K562 (cell line): ENCODE measurements at regions not wholly inside any gene's neighbourhood (a gene's known extent, or its start where the extent isn't known, plus 50 kb on each side); places are given as distances from the start of the nearest gene placed in this dataset.

Experiments used
- ATAC-seq: fragments of 200-7000 bp; cut with Tn5 transposase; 3 replicates; pipeline ENCODE4 v1.9.1; 2020; ENCODE audit warnings: moderate library complexity
- BruUV-seq: library from RNA; stranded (reverse); fragments of 400-500 nt; replicated peaks from 2 replicates; lab custom pipeline; 2021; lab: Mats Ljungman, UMichigan
- CTCF ChIA-PET: fragments of 300-600 bp; formaldehyde crosslinking; extraction: SDS; loops from one replicate; lab custom pipeline; 2021; ENCODE audit warnings: low intra/inter-chr PET ratio; lab: Yijun Ruan, JAX
- POLR2A ChIA-PET: fragments of 300-600, 350-650 bp; sonication (Branson Sonifier 250); formaldehyde crosslinking; extraction: SDS; loops from one replicate; lab custom pipeline; 2021; ENCODE audit warnings: antibody characterized with exemption, inconsistent platforms; lab: Yijun Ruan, JAX
- DNase-seq, 4 experiments: peaks; one replicate each; pipeline versions ENCODE4 v3.0.0 to v3.0.0-alpha.2; 2011 to 2018; ENCODE audit warnings: low spot score in 3 of 4, mixed read lengths in 3 of 4; ENCODE audit errors: extremely low read depth in 1 of 4
- FAIRE-seq: peaks from 2 replicates; lab custom pipeline; 2011; peaks lifted over from hg19 to GRCh38; lab: Jason Lieb, UNC
- H2AFZ ChIP-seq: 2 replicates; pipeline ENCODE4 v1.6.0; 2011; ENCODE audit warnings: low read depth, low read length, control low read depth, inconsistent platforms
- H3K27ac ChIP-seq: fragments of 200-600 bp; 3 replicates; pipeline ENCODE4 v1.8.0; 2011; ENCODE audit warnings: low read depth, mild to moderate bottlenecking, control low read depth, inconsistent platforms, low read length, moderate library complexity, mixed read lengths; ENCODE audit errors: extremely low read depth
- H3K27me3 ChIP-seq, 2 experiments: fragments of 300-600 bp in 1 of 2; 2 replicates in 1 of 2; 3 replicates in 1 of 2; pipeline versions ENCODE4 v1.6.0 to v1.8.0; 2011; ENCODE audit warnings: inconsistent platforms in 2 of 2, low read length in 2 of 2, mild to moderate bottlenecking in 1 of 2, mixed read lengths in 1 of 2, moderate library complexity in 1 of 2; ENCODE audit not compliant: control insufficient read depth in 2 of 2, insufficient read depth in 2 of 2
- H3K36me3 ChIP-seq: fragments of 300-600 bp; 3 replicates; pipeline ENCODE4 v1.8.0; 2011; ENCODE audit warnings: mild to moderate bottlenecking, low read length, inconsistent platforms; ENCODE audit not compliant: control insufficient read depth, insufficient read depth
- H3K4me1 ChIP-seq, 2 experiments: fragments of 200-600 bp in 1 of 2; replicated peaks in 1 of 2; 2 replicates in 1 of 2; 3 replicates in 1 of 2; pipeline versions ENCODE4 v1.5.1 to v1.8.0; 2011; ENCODE audit warnings: inconsistent platforms in 2 of 2, low read length in 2 of 2, mild to moderate bottlenecking in 1 of 2, mixed read lengths in 1 of 2, moderate library complexity in 1 of 2; ENCODE audit not compliant: control insufficient read depth in 2 of 2, insufficient read depth in 2 of 2
- H3K4me2 ChIP-seq: 2 replicates; pipeline ENCODE4 v1.6.1; 2011; ENCODE audit warnings: low read length, control low read depth, inconsistent platforms, mixed read lengths; ENCODE audit not compliant: insufficient read depth
- H3K4me3 ChIP-seq: fragments of 200-600 bp; sonication (generic), shearing (Covaris generic); 2 replicates; pipeline ENCODE4 v1.5.1; 2016; ENCODE audit warnings: control low read depth, inconsistent platforms
- H3K79me2 ChIP-seq: fragments of 200-600 bp; 3 replicates; pipeline ENCODE4 v1.8.0; 2011; ENCODE audit warnings: low read length, inconsistent platforms; ENCODE audit not compliant: control insufficient read depth, insufficient read depth
- H3K9ac ChIP-seq, 2 experiments: 2 replicates each; pipeline versions ENCODE4 v1.6.0 to v1.6.1; 2011; ENCODE audit warnings: low read depth in 2 of 2, low read length in 2 of 2, control low read depth in 1 of 2, inconsistent platforms in 1 of 2, mild to moderate bottlenecking in 1 of 2, mixed read lengths in 1 of 2; ENCODE audit not compliant: insufficient read depth in 1 of 2
- H3K9me1 ChIP-seq: one replicate; pipeline ENCODE4 v1.6.0; 2011; ENCODE audit warnings: inconsistent platforms, mild to moderate bottlenecking, low read length, moderate library complexity; ENCODE audit not compliant: control insufficient read depth, insufficient read depth
- H3K9me3 ChIP-seq: replicated peaks from 2 replicates; pipeline ENCODE4 v1.5.1; 2011; ENCODE audit warnings: low read depth, low read length, inconsistent platforms; ENCODE audit not compliant: control insufficient read depth, insufficient read depth
- H4K20me1 ChIP-seq: replicated peaks from 2 replicates; pipeline ENCODE4 v1.6.1; 2011; ENCODE audit warnings: low read length, inconsistent platforms, mixed read lengths; ENCODE audit not compliant: control insufficient read depth, insufficient read depth
- CTCF ChIP-seq, 3 experiments: IDR thresholded peaks in 2 of 3; conservative IDR thresholded peaks in 1 of 3; 2 replicates each; pipeline ENCODE4 v1.5.1; 2011 to 2012; ENCODE audit warnings: low read length in 3 of 3, mild to moderate bottlenecking in 3 of 3, control low read depth in 2 of 3, improper control_type of control experiment in 1 of 3, inconsistent platforms in 1 of 3, low read depth in 1 of 3, mixed read lengths in 1 of 3, moderate library complexity in 1 of 3; ENCODE audit not compliant: insufficient read depth in 2 of 3
- NFRKB ChIP-seq: fragments of 450-650 bp; IDR thresholded peaks from 2 replicates; pipeline ENCODE4 v1.6.1; 2016; ENCODE audit warnings: low read depth
- RAD21 ChIP-seq, 2 experiments: fragments of 250-450 bp in 1 of 2; fragments of 450-650 bp in 1 of 2; sonication (Bioruptor Pico) in 1 of 2; formaldehyde crosslinking in 1 of 2; IDR thresholded peaks in 1 of 2; conservative IDR thresholded peaks in 1 of 2; 2 replicates each; pipeline versions ENCODE4 v1.4.0 to v1.8.0; 2020 to 2022; ENCODE audit warnings: mild to moderate bottlenecking in 2 of 2, moderate library complexity in 1 of 2
- REST ChIP-seq, 2 experiments: fragments of 450-650 bp; formaldehyde crosslinking in 1 of 2; IDR thresholded peaks; 2 replicates each; pipeline versions ENCODE4 v1.4.0 to v1.6.1; 2014 to 2020; ENCODE audit warnings: mild to moderate bottlenecking in 2 of 2, borderline replicate concordance in 1 of 2, low read depth in 1 of 2
- TCFL5 ChIP-seq: fragments of 250-450 bp; sonication (Bioruptor Pico); conservative IDR thresholded peaks from 2 replicates; pipeline ENCODE4 v1.6.1; 2021; ENCODE audit warnings: mild to moderate bottlenecking, moderate library complexity, matching md5 sums
- TRIM28 ChIP-seq: fragments of 450-650 bp; IDR thresholded peaks from 2 replicates; pipeline ENCODE4 v1.6.1; 2017
- ZNF347 ChIP-seq: fragments of 450-650 bp; formaldehyde crosslinking; IDR thresholded peaks from 2 replicates; pipeline ENCODE4 v1.4.0; 2020; ENCODE audit warnings: low read depth, mild to moderate bottlenecking, moderate library complexity
- WGBS: fragments of 100-300 bp; shearing (Covaris generic); methylation state at CpG from one replicate; pipeline ENCODE4 v1.1.6; 2016; ENCODE audit warnings: low coverage, mixed read lengths; ENCODE audit not compliant: insufficient coverage; ENCODE audit errors: missing lambda C conversion rate; 5-methylcytosine and 5-hydroxymethylcytosine counted together
- in situ Hi-C: fragments of 300-500 bp; cut with MboI; formaldehyde crosslinking; loops from 4 replicates; pipeline ENCODE4 v1.15.0; 2018; ENCODE audit warnings: inconsistent platforms, mixed read lengths
- intact Hi-C: fragments of 100-400 bp; cut with micrococcal nuclease; formaldehyde crosslinking; loops from 2 replicates; pipeline ENCODE4 v1.14.2; 2022
- TF ChIP-seq, protein P1 (sequence below): IDR thresholded peaks from 2 replicates; pipeline ENCODE4 v1.6.1; 2011; ENCODE audit warnings: borderline replicate concordance, low read depth, mild to moderate bottlenecking, moderate library complexity, low read length; ENCODE audit not compliant: insufficient read depth, poor library complexity, severe bottlenecking

GRCh38 chr2:854460-854859 is 96.2 kb upstream of the SNTG2 start:
- Histone ChIP-seq H3K36me3 (no peaks in the 10 kb centered on the region), H4K20me1 (no peaks in the 10 kb centered on the region), H3K4me1 (no peaks in the 10 kb centered on the region), H3K4me3 (no peak overlapping the region), H3K79me2 (no peaks in the 10 kb centered on the region), H3K9ac (no peak overlapping the region), H3K4me2 (no peak overlapping the region), H2AFZ (no peak overlapping the region), H3K9me3 (no peaks in the 10 kb centered on the region), H3K27ac (no peak overlapping the region), H3K27me3 (peaks cover 6 to 14% of the 10 kb centered on the region in 2 experiments; a peak in 4 of 5 replicates), H3K9me1 (no peaks in the 10 kb centered on the region)
- DNase-seq: peak; percentile 54 to 58 (median 56)
- TF ChIP-seq NFRKB (no peak), TRIM28 (no peak), TCFL5 (CRISPR knock-in tag) (no peak), ZNF347 (CRISPR knock-in tag) (no peak), REST (IDR thresholded peaks at IDR 0.05; ENCODE audit: borderline replicate concordance) (peak; percentile 14; the same call in 1 of the 2 replicates), REST (CRISPR knock-in tag; IDR thresholded peaks at IDR 0.05; ENCODE audit: low read depth) (no peak), CTCF (IDR thresholded peaks at IDR 0.05 in 2 of 3, conservative IDR thresholded peaks at IDR 0.05 in 1 of 3; ENCODE audit: insufficient read depth in 2 of 3, low read depth in 1 of 3, low read length in 3 of 3) (peak; percentile 56 to 77 (median 61)), RAD21 (CRISPR knock-in tag; conservative IDR thresholded peaks at IDR 0.05 in 1 of 2, IDR thresholded peaks at IDR 0.05 in 1 of 2) (peak in 1 of 2 experiments; percentile 56; a peak in 2 of 4 replicates)
- TF ChIP-seq, protein P1, sequence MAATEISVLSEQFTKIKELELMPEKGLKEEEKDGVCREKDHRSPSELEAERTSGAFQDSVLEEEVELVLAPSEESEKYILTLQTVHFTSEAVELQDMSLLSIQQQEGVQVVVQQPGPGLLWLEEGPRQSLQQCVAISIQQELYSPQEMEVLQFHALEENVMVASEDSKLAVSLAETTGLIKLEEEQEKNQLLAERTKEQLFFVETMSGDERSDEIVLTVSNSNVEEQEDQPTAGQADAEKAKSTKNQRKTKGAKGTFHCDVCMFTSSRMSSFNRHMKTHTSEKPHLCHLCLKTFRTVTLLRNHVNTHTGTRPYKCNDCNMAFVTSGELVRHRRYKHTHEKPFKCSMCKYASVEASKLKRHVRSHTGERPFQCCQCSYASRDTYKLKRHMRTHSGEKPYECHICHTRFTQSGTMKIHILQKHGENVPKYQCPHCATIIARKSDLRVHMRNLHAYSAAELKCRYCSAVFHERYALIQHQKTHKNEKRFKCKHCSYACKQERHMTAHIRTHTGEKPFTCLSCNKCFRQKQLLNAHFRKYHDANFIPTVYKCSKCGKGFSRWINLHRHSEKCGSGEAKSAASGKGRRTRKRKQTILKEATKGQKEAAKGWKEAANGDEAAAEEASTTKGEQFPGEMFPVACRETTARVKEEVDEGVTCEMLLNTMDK: peak; percentile 66
- peak; percentile 85 for ATAC-seq
- ChIA-PET CTCF (interaction anchor here (1.2 kb wide), 1 partner anchor 692 kb away, joined by 5 read pairs; no protein-coding TSS in a partner anchor), POLR2A (no interaction called here)
- intact Hi-C loops (loop anchor here (1.0 to 5.0 kb wide), 2 partner anchors 288 to 692 kb away; no protein-coding TSS in a partner anchor), in situ Hi-C loops (no loop called here)
- FAIRE-seq: no peak
- no TSS peak for BruUV-seq
- 0% methylated on average over 3 of the region's 3 CpGs for WGBS
